Inflammatory macrophage treated with lipopolysaccharide for 4 hours (primary cell): ENCODE measurements at regions not wholly inside any gene's neighbourhood (a gene's known extent, or its start where the extent isn't known, plus 50 kb on each side); places are given as distances from the start of the nearest gene placed in this dataset.

Experiments
- DNase-seq: peaks from one replicate; pipeline ENCODE4 v3.0.0-alpha.2; 2020

DNA sequence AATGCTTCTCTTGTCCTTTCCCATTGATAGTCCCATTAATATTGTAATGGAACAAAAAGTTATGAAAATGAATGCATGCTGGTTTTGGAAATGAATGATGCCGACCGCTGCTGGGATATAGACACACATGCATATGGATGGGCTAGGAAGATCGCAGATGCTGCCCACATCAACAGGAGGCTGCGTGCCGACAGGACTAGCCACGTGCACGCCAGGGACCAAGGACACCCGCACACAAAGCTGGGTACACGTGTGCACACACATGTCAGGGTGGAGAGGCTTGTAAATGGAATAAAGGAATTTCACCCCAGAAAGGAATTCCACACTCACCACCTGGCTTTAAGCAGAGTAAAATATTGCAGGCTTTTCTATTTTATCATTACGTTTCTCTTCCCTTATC is 153.8 kb upstream of the VASH1 start:
- no peak for DNase-seq

DNA sequence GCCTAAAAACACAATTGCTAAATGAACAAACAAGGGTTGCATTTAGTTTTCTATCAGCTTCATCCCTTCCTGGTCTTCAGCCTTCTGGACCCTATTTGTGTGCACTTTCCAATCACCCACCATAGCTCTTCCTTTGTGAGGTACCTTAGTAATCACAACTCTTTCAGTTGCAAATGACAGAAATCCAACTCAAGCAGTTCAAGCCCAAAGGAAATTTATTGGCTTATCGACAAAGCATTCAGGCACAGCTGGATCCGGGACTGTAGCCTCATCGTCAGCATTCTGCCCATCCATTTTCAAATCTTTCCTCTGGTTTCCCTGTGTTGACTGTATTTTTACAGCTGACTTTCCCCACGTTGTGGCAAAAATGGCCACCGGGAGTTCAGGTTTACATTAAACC is 148.6 kb upstream of the VASH1 start:
- DNase-seq, result no peak

DNA sequence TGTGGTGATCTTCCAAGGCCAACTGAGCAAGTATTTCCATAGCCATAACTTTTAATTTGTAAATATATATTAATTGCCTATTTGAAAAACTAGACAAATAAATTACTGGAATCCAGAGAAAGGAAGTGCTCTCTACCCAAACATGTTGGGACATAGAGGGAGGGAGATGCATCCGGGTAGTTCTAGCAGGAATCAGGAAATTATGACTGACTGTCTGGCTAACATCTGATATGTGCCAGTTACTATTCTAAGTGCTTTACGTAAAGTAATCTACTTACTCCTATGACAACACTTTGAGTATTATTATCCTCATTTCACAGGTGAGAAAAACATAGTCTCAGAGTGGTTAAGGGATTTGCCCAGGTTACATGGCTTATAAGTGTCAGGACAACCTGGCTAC is 147.7 kb upstream of the VASH1 start:
- DNase-seq, result no peak

DNA sequence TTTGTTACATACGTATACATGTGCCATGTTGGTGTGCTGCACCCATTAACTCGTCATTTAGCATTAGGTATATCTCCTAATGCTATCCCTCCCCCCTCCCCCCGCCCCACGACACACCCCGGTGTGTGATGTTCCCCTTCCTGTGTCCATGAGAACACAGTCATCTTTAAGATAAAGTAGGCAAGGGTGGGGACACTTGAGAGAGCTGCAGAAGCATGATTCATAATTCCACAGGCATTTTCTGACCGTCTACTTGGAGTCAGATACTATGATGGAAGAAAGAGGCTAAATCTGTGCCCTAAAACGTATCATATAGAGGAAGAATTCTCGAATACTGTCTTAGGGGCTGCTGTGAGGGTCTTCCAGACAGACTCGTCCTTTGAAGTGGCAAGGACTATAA is 145.9 kb upstream of the VASH1 start:
- no peak for DNase-seq

DNA sequence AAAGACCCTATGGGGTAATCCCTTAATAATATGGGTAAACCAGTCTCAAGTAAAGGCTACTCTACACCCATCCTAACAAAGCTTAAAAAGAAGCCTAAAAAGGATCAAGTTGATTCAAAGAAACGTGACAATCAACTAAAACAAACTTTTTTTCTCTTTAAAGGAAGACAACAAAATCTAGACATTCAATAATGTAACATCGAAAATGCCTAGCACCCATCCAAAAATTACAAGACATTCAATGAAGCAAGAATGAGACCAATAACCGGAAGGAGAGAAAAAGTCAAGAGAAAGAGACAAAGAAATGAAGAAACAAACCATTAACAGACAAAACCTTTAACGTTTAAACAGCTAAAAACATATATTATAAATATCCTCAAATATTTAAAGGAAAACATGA is 143.8 kb upstream of the VASH1 start:
- DNase-seq, result no peak

GRCh38 chr14:76636602-76637001 is 124.7 kb upstream of the VASH1 start:
- DNase-seq, result no peak

- no peak for DNase-seq
Observed at GRCh38 chr14:76638841-76639240, 122.4 kb upstream of the VASH1 start.

DNA sequence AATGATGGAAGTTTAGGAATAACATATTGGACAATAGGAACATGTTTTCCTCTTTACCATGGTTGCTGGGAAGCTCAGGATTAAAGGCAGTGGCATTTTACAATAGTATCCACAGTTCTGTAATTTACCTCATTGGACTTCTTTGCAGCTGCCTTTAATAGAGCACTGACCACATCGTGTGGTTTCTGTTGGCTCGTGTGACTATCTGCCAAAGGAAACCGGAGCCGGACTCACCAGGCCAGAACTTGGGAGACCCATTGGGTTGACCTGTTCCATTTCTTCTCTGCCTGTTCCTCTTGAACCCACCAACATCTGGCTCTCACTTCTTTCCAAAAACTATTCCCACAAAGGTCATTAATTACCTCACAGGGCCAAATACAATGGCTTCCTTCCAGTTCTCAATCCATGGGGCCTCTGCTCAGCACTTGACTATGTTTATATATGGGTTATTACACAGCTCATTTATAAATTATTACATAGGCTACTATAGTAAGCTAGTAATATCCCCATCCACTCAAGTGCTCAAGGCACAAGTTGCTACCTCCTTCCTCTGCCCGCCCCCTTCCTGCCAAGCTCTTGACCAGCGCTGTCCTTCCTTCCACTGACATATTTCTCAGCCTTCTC is 121.5 kb upstream of the VASH1 start:
- DNase-seq, result no peak

GRCh38 chr14:76640923-76641395 is 120.3 kb upstream of the VASH1 start:
- DNase-seq, result no peak

- no peak for DNase-seq
Observed at GRCh38 chr14:76641541-76641940, 119.7 kb upstream of the VASH1 start.

DNA sequence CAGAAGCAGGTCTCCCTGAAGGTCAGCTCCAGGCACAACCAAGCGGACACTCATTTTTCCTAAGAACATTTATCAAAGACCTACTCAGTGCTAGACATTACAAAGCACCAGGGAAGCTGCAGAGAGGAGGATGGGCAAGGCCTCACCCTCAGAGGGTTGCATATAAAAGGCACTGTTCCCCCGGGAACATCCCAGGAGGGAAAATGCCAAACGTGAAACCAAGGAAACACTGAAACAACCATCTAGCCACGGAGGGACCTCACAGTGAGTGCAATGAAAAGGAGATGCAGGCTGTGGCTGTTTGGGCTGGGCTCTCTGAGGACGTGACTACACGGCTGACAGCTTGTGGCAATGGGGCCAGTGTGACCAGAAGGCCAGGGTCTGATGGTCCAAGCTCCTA is 117.4 kb upstream of the VASH1 start:
- DNase-seq, result no peak

DNA sequence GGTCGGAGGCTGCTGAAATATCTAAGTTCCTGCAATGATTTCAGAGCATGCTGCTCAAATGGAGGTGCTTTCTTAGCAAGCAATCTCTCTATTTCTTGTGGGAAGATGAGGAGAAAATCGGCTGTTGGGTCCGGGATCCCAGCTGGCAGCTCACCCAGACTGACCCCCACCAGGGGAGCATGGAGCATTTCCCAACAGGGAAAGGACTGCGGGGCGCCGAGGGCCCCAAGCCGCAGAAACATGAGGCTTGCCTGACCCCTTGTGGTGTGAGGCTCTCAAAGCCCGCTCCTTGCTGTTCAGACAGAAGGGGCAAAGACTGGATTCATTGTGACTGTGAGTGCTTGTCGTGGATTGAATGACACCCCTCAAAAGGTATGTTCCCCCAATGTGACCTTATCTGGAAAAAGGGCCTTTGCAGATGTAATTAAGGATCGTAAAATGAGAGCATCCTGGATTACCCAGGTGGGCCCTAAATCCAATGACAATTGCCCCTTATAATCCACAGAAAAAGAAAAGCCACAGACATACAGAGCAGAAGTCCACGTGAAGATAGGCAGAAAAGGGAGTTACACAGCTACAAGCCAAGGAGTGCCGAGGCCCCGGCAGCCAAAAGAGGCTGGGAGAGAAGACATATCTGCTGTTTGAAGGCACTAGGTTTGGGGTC is 116.3 kb upstream of the VASH1 start:
- DNase-seq, result no peak

DNA sequence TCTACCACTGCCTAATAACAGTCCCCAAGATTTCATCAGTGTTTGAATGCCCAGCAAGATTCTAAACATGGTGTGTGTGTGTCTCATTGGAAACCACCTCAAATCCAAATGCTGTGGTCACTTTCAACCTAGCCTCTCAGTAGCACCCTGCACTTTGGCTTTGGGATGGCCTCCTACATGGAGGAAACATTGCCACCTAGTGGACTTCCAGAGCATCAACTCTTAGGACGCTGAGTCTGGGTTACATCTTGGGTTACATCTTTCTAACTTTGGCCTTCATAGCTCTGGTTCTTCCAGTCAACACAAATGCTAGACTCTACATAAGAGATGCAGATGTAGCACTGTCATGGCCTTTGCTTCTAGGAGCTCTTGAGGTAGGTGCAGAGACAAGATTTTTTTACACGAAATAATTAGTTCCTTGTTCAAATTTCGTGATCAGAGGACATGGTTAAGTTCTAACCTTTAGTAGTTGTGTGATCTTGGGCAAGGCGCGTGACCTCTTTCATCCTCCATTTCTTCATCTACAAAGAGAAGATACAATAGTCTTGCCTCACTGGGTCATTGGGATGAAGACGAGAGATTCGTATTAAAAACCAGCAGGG is 113.5 kb upstream of the VASH1 start:
- DNase-seq, result peak; percentile 45

DNA sequence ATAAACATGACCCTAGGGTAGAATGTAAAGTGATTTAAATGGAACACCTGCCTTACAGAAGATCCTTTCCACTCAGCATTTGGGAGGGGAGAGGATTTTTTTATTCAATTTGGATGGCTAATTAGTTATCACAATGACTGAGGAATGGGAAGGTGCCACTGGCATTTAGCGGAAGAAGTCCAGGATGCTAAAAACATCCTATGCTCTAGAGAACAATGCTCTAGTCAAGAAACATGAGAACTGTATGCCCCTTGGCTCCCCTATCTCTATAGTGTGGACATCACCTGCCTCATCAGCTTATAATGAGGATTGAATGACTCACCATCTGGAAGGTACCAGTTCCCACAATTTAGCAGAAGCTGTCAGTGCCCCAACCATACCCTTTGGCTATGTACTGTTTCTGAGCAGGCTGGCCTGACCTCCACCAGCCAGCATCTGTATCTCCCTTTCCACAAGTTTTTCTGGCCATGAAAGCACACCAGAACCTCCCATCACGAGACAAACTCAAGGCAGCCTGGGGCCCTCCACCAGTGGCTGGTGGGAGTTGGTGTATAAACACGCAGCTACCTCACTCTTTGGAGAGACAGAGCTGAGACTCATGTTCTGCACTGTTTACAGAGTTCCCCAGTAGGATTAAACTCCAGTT is 109.7 kb upstream of the VASH1 start:
- DNase-seq, result no peak

DNA sequence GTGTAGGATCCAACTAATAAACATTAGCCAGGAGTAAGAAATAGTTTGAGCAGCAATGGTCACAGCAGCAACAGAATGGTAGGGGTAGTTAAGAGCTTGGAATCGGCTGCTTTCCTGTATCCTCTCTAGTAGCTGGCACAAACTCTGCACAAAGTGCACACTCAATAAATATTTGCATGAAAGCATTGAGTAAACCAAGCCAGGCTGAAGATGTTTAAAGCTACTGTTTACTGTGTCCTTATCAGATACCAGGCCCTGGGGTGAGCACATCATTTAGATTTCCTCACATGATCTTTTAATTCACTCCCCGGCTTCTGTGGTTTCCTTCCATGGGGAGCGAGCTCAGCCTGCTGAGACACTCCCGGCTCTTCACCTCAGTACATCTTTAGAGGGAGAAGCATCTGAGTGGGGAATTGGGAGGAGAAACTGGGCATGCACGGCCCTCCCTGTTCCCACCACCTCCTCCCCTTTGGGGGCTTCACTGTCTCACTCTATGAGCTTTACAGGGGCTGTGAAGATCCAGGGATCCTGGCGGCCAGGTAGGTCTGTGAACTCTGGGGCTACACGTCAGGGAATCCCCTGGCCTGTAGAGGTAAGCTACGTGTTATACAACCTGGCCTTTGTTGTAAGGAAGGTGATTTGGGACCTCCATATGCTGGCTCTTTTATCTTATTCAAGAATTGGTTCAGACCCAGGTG is 107.2 kb upstream of the VASH1 start:
- no peak for DNase-seq

GRCh38 chr14:76654573-76655108 is 106.6 kb upstream of the VASH1 start:
- DNase-seq, result no peak

GRCh38 chr14:76655331-76655730 is 105.9 kb upstream of the VASH1 start:
- DNase-seq, result no peak

- no peak for DNase-seq
Observed at GRCh38 chr14:76656592-76656991, 104.7 kb upstream of the VASH1 start.

- DNase-seq, result no peak
Observed at GRCh38 chr14:76657404-76657803, 103.9 kb upstream of the VASH1 start.

GRCh38 chr14:76657846-76658245 is 103.4 kb upstream of the VASH1 start:
- DNase-seq, result no peak

DNA sequence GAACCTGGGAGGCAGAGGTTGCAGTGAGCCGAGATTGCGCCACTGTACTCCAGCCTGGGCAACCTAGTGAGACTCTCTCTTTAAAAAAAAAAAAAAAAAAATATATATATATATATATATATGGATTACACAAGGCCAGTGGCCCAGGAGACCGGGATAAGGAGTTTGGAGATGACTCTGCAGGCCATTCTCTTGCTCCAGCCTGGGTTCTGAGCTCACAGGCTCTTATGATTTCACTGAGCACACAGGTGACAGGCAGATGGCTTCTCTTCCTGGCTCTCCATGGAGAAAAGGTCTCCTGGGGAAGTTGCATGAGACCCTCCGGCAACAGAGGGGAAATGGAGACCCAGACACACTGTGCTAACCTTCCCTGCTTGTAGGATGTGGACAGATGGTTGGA is 98.7 kb upstream of the VASH1 start:
- DNase-seq, result no peak

DNA sequence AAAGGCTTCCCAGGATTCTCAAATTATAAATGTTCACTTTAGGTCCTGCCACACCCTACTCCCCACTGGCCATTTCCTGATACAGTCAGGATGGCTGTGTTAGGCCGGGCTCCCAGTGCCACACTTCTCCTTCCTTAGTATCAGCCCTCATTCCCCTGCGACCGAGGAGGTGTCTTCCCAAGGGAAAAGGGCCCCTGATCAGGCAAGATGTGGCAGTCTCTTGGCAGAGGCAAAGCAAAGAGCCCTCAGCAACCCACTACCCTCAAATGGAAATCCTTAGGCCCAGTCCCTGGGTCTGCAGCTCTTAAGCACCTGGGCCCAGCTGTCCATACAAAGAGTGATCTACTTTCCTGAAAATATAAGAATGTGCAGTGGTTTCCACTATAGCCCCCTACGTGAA is 96.5 kb upstream of the VASH1 start:
- no peak for DNase-seq

GRCh38 chr14:76666746-76667145 is 94.5 kb upstream of the VASH1 start:
- no peak for DNase-seq
